ENCODE measurements at regions not wholly inside any gene's neighbourhood (a gene's known extent, or its start where the extent isn't known, plus 50 kb on each side); places are given as distances from the start of the nearest gene placed in this dataset.

DNA sequence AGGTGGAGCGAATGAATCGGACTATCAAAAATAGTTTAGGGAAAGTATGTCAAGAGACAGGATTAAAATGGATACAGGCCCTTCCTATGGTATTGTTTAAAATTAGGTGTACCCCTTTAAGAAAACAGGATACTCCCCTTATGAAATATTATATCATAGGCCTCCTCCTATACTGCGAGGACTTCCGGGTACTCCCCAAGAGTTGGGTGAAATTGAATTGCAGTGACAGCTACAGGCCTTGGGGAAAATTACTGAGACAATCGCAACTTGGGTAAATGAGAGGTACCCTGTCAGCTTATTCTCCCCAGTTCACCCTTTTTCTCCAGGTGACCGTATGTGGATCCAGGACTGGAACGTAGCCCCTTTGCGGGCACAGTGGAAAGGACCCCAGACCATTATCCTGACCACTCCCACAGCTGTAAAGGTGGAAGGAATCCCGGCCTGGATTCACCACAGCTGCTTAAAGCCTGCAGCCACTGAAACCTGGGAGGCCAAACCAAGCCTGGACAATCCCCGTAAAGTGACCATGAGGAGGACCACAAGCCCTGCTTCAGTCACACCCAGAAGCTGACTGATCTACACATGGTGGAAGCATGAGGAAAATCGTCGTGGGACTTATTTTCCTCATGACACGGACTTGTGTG is 1138.1 kb downstream of the ARAP2 start:
- Histone ChIP-seq H3K27ac (ENCODE audit: low read length) (no peak overlapping the region), H3K4me3 (ENCODE audit: low read depth in 2 of 2, low read length in 2 of 2) (no peak overlapping the region), H3K9me3 (ENCODE audit: control insufficient read depth, insufficient read depth, low read depth, low read length) (no peaks in the 10 kb centered on the region), H3K27me3 (ENCODE audit: control insufficient read depth, insufficient read depth, low read length) (no peaks in the 10 kb centered on the region), H3K4me1 (ENCODE audit: control insufficient read depth, insufficient read depth, low read length) (no peaks in the 10 kb centered on the region), H3K36me3 (ENCODE audit: control insufficient read depth, insufficient read depth, low read length) (no peaks in the 10 kb centered on the region)
- TF ChIP-seq CTCF (IDR thresholded peaks at IDR 0.05) (no peak), REST (IDR thresholded peaks at IDR 0.05; ENCODE audit: insufficient read depth in 1 of 2, low read depth in 2 of 2, low read length in 1 of 2) (no peak), TCF7L2 (IDR thresholded peaks at IDR 0.05; ENCODE audit: low read depth, low read length) (no peak), SIN3A (IDR thresholded peaks at IDR 0.05; ENCODE audit: borderline replicate concordance, insufficient read depth, low read depth, low read length) (no peak), POLR2AphosphoS5 (IDR thresholded peaks at IDR 0.05; ENCODE audit: low read depth, low read length) (no peak)
- CTCF ChIA-PET: no interaction called here
- intact Hi-C loops (cut with micrococcal nuclease; ENCODE audit: unreplicated experiment) (no loop called here), in situ Hi-C loops (cut with HindIII; ENCODE audit: low pct_unique_long_range_greater_than_20kb, low sequenced_read_pairs) (no loop called here)
- POLR2A ChIA-PET: no interaction called here
- DNase-seq (ENCODE audit: low read depth, low spot score) (no peak), ATAC-seq (no peak)
- no TSS peak for BruUV-seq (replicated peaks)

GRCh38 chr4:35124106-35124505 is 1120.2 kb downstream of the ARAP2 start:
- intact Hi-C loops (cut with micrococcal nuclease; ENCODE audit: unreplicated experiment): no loop called here

More at GRCh38 chr4:35124106-35124505, 1120.2 kb downstream of the ARAP2 start:
- no peaks in the 10 kb centered on the region for H3K4me1 ChIP-seq (ENCODE audit: control insufficient read depth, insufficient read depth, low read length)
- H3K36me3 ChIP-seq (ENCODE audit: control insufficient read depth, insufficient read depth, low read length): no peaks in the 10 kb centered on the region
- TF ChIP-seq CTCF (IDR thresholded peaks at IDR 0.05) (no peak), POLR2AphosphoS5 (IDR thresholded peaks at IDR 0.05; ENCODE audit: low read depth, low read length) (no peak), SIN3A (IDR thresholded peaks at IDR 0.05; ENCODE audit: borderline replicate concordance, insufficient read depth, low read depth, low read length) (no peak), REST (IDR thresholded peaks at IDR 0.05; ENCODE audit: insufficient read depth in 1 of 2, low read depth in 2 of 2, low read length in 1 of 2) (no peak), TCF7L2 (IDR thresholded peaks at IDR 0.05; ENCODE audit: low read depth, low read length) (no peak)
- DNase-seq (ENCODE audit: low read depth, low spot score): no peak
- no peak overlapping the region for H3K27ac ChIP-seq (ENCODE audit: low read length)
- H3K27me3 ChIP-seq (ENCODE audit: control insufficient read depth, insufficient read depth, low read length): no peaks in the 10 kb centered on the region
- no TSS peak for BruUV-seq (replicated peaks)
- no peaks in the 10 kb centered on the region for H3K9me3 ChIP-seq (ENCODE audit: control insufficient read depth, insufficient read depth, low read depth, low read length)
- H3K4me3 ChIP-seq (ENCODE audit: low read depth in 2 of 2, low read length in 2 of 2): no peak overlapping the region
- in situ Hi-C loops (cut with HindIII; ENCODE audit: low pct_unique_long_range_greater_than_20kb, low sequenced_read_pairs): no loop called here
- CTCF ChIA-PET: no interaction called here
- no peak for ATAC-seq
- POLR2A ChIA-PET: no interaction called here

Measured in Panc1 (cell line).